Stimulated activated naive CD8-positive, alpha-beta T cell treated with anti-CD3 and anti-CD28 coated beads, Interleukin-15, Interleukin-2, amounts not matched to agents 100 ng/mL and 50 ng/mL, for 24 hours (primary cell): ENCODE measurements at regions not wholly inside any gene's neighbourhood (a gene's known extent, or its start where the extent isn't known, plus 50 kb on each side); places are given as distances from the start of the nearest gene placed in this dataset.
"Not testable (repeated sequence)": the region's sequence is repeated elsewhere in the genome, so short reads cannot be mapped to it uniquely, and the experiment has no call there.

Experiments
- H3K27ac Mint-ChIP-seq: one replicate; pipeline ENCODE4 v1.8.0; 2021; ENCODE audit warnings: mild to moderate bottlenecking, mixed read lengths
- H3K27me3 Mint-ChIP-seq: one replicate; pipeline ENCODE4 v1.8.0; 2021; ENCODE audit warnings: mixed read lengths
- H3K36me3 Mint-ChIP-seq: one replicate; pipeline ENCODE4 v1.8.0; 2021; ENCODE audit warnings: low read depth, mixed read lengths
- H3K4me1 Mint-ChIP-seq: one replicate; pipeline ENCODE4 v1.8.0; 2021; ENCODE audit warnings: low read depth, mixed read lengths
- H3K4me3 Mint-ChIP-seq: one replicate; pipeline ENCODE4 v1.8.0; 2021; ENCODE audit warnings: mild to moderate bottlenecking, mixed read lengths
- H3K9me3 Mint-ChIP-seq: one replicate; pipeline ENCODE4 v1.8.0; 2021; ENCODE audit warnings: mixed read lengths

DNA sequence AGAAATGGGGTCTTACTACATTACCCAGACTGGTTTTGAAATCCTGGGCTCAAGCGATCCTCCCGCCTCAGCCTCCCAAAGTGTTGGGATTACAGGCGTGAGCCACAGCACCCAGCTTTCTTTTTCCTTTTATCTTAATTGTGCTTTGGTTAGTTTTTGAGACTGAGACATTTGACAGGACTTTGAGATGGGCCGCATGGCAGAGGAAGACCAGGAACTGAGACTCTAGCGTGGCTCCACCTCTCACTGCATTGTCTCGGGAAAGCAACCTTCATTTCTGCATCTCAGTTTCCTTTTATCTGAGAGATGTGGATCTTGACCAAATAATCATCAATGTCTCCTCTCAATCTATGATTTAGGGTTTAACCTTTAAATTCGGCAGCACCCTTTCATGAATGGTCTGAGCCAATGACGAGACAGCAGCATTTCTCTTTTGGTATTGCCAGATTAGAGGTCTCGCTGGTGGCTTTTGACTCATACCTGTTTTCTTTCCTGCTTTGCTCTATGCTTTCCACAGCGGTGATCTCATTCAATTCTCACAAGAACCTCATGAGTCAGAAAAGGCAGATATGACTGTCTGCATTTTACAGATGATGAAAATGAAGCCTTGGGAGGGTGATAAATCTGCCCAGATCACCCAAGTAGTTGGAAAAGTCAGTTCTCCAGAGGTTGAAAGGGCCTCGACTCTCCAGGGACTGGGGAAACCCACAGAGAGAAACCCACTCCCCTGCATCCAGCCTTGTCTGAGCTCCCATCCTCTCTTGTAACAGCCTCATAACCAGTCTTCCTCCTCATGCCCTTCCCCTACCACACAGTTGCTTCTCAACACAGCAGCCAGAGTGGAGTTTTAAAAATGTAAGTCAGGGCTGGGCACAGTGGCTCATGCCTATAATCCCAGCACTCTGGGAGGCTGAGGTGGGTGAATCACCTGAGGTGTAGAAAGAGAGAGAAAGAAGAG is 84.8 kb upstream of the FOXB1 start:
- Mint-ChIP-seq H3K27ac (peak overlapping the region; percentile 99), H3K36me3 (no peaks in the 10 kb centered on the region)

DNA sequence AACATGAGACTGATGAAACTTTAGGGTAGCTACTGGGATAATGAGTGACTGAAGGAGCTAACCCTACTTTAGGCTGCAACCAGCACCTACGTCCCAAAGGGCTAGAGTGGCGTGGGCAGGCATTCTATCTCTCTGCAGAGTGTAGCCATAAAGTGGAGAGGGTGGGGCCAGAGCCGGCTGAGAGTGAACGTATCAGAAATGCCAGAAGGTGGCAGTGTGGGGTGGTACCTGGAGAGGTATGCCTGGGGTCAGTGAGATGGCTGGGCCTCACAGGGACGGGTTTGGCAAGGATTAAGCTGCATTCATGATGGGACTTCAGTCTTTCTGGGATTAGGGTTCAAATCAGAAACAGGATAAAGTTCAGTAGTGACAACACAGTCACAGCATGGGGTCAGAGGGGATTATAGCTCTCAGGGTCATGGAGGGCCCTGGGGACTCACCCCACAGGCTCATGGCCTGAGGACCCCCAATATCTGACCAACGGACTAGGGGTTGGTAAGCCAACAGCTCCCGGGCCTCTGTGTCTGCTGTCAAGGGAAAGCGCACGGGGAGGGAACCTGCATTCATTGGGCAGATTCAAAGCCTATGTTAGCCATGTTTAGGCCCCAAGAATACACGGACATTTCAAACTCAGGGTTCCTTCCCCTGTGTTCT is 86.5 kb upstream of the FOXB1 start:
- H3K27me3 Mint-ChIP-seq = peaks cover 18% of the 10 kb centered on the region
- H3K27ac Mint-ChIP-seq = no peak overlapping the region
- peaks cover 32% of the 10 kb centered on the region for H3K4me1 Mint-ChIP-seq
- H3K4me3 Mint-ChIP-seq = no peak overlapping the region
- no peaks in the 10 kb centered on the region for H3K36me3 Mint-ChIP-seq
- H3K9me3 Mint-ChIP-seq = no peaks in the 10 kb centered on the region

More for the DNA sequence above, 84.8 kb upstream of the FOXB1 start:
- Mint-ChIP-seq H3K4me1 (peaks cover 32% of the 10 kb centered on the region), H3K9me3 (no peaks in the 10 kb centered on the region), H3K4me3 (peak overlapping the region; percentile 58), H3K27me3 (peaks cover 15% of the 10 kb centered on the region)

DNA sequence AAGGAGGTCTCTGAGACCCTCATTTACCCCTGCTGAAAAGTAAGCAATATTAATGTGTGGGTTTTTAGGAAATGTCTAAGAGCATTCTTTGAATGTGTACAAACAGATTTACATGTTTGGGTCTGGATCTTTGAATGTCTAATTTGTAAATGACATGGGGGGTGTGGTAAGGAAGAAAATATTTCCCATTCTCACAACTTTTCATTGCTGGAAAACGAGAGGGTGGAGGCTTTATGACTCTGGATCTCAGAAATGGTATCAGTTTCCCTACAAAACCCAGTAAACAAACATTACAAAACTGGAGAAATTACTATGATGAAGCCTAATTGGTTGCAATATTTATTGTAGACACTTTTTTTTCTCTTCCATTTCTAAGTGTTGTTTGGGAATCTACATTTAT is 98.1 kb upstream of the FOXB1 start:
- H3K27ac Mint-ChIP-seq = no peak overlapping the region
- H3K4me3 Mint-ChIP-seq = no peak overlapping the region
- H3K4me1 Mint-ChIP-seq = peaks cover 8% of the 10 kb centered on the region
- no peaks in the 10 kb centered on the region for H3K9me3 Mint-ChIP-seq
- H3K27me3 Mint-ChIP-seq = peaks cover 44% of the 10 kb centered on the region
- no peaks in the 10 kb centered on the region for H3K36me3 Mint-ChIP-seq

DNA sequence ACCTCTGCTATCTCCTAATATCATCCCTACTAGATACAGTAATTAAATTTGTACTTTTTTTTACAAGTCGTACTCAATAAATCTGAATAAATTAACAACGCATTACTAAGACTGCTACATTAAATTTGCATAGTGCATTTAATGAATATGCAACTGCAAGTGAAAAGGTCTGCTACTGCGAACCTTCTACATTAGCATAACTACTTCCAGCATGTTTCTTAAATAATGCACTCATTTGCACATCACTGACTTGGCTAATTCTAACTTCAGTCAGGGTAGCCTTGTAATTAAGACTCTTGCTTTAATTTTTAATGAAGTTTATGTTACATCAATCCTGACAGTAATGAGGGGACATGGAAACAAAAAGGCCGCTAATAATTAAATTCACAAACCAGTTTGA is 98.9 kb upstream of the FOXB1 start:
- Mint-ChIP-seq H3K4me3 (no peak overlapping the region), H3K27me3 (peaks cover 43% of the 10 kb centered on the region), H3K4me1 (peaks cover 8% of the 10 kb centered on the region), H3K36me3 (no peaks in the 10 kb centered on the region), H3K9me3 (no peaks in the 10 kb centered on the region), H3K27ac (no peak overlapping the region)

DNA sequence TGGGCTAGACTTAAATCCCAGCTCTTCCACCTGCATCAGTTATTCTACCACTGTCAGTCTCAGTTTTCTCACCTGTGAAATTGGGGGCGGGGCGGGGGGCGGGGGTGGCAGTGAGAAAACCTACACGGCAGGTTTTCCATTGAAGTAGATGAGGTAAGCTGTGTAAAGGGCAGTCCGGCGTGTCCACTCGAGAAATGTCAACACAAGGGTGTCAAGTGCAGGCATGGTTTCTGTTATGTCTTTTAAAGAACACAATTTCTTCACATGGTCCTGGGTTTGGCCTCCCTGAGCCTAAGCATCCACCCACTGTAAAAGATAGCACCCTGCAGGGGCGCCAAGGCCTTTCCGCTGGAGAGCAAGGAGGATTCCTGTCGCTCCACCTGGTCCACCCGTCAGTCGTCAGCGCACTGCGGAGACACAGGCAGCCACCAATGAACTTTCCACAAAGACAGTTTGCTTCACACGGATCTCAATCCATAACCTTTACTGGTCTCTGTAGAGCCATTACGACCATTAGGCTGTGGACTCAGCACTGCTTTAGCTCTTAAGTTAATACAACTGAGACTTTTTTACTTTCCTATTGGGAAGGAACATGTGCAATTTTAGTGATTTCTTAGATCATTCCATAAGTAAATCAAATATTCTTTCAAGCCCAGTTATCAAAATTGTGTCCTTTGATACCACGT is 99.5 kb upstream of the FOXB1 start:
- H3K36me3 Mint-ChIP-seq = no peaks in the 10 kb centered on the region
- peaks cover 8% of the 10 kb centered on the region for H3K4me1 Mint-ChIP-seq
- H3K27ac Mint-ChIP-seq = no peak overlapping the region
- no peaks in the 10 kb centered on the region for H3K9me3 Mint-ChIP-seq
- H3K27me3 Mint-ChIP-seq = peaks cover 40% of the 10 kb centered on the region
- H3K4me3 Mint-ChIP-seq = no peak overlapping the region

DNA sequence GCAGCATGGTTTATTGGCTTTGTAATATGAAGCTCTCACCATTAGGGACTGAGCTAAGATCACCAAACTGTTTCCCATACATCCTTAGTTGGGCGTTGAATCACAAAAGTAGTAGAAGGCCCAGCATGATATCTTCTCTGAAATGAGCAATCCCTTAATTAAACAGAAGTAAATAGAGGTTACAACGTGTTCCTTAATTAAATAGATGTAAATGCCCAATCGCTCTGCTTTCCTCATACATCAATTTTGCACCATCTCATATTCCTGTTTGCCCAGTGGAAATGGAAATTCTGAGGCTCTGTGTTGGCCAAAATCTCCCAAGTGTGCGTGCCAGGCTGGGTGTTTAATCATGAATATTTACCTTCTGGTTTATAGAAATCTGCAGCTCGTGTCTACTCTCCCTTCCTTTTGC is 107.4 kb upstream of the FOXB1 start:
- Mint-ChIP-seq H3K27me3 (peaks cover 12% of the 10 kb centered on the region), H3K4me1 (no peaks in the 10 kb centered on the region), H3K9me3 (no peaks in the 10 kb centered on the region), H3K36me3 (no peaks in the 10 kb centered on the region), H3K27ac (no peak overlapping the region), H3K4me3 (no peak overlapping the region)

DNA sequence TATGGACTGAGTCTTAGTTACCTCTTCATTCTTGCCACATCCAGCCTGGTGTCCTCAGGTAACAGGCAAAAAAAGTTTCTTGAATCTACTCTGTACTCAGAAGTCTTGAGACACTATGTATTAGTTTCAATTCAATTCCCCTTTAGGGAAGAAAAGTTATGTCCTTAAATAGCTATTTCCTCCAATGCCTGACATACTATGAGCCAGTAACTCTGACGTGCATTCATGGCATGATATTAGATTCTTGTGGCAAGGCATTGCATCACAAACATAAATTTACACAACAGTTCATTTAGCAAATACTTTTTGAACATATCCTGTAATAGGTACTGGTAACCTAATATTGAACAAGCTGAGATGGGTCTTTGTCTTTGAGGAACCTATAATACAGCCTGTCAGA is 109.3 kb upstream of the FOXB1 start:
- H3K4me3 Mint-ChIP-seq = no peak overlapping the region
- no peaks in the 10 kb centered on the region for H3K4me1 Mint-ChIP-seq
- no peak overlapping the region for H3K27ac Mint-ChIP-seq
- no peaks in the 10 kb centered on the region for H3K36me3 Mint-ChIP-seq
- H3K9me3 Mint-ChIP-seq = no peaks in the 10 kb centered on the region
- peaks cover 8% of the 10 kb centered on the region for H3K27me3 Mint-ChIP-seq

DNA sequence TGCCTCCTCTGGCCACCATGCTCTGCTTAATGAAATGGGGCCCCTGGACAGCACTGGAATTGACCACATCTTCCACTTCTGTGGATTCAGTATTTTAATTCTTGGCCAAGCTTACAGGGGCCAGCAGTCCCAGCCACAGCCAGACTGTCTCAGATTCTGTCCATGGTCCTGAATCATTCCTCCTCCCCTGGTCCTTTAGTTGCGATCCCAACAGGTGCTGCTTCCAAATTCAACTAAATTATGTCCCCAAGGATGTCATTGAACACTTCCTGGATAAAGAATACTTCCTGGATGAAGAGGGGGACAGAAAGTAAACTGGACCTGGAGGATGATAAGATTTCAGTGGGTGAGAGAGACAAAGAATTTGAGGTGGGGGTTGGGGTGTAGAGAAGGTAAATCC is 111.1 kb upstream of the FOXB1 start:
- no peaks in the 10 kb centered on the region for H3K4me1 Mint-ChIP-seq
- H3K27me3 Mint-ChIP-seq = peaks cover 8% of the 10 kb centered on the region
- peaks cover 5% of the 10 kb centered on the region for H3K9me3 Mint-ChIP-seq
- H3K4me3 Mint-ChIP-seq = no peak overlapping the region
- H3K36me3 Mint-ChIP-seq = no peaks in the 10 kb centered on the region
- no peak overlapping the region for H3K27ac Mint-ChIP-seq

DNA sequence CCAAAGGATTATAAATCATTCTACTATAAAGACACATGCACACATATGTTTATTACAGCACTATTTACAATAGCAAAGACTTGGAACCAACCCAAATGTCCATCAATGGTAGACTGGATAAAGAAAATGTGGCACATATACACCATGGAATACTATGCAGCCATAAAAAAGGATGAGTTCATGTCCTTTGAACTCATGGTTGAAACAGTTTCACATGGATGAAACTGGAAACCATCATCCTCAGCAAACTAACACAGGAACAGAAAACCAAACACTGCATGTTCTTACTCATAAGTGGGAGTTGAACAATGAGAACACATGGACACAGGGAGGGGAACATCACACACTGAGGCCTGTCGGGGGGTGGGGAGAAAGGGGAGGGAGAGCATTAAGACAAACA is 116.2 kb upstream of the FOXB1 start:
- not testable (repeated sequence) for H3K4me1 Mint-ChIP-seq, H3K27ac Mint-ChIP-seq, H3K4me3 Mint-ChIP-seq, H3K9me3 Mint-ChIP-seq, H3K36me3 Mint-ChIP-seq, H3K27me3 Mint-ChIP-seq

DNA sequence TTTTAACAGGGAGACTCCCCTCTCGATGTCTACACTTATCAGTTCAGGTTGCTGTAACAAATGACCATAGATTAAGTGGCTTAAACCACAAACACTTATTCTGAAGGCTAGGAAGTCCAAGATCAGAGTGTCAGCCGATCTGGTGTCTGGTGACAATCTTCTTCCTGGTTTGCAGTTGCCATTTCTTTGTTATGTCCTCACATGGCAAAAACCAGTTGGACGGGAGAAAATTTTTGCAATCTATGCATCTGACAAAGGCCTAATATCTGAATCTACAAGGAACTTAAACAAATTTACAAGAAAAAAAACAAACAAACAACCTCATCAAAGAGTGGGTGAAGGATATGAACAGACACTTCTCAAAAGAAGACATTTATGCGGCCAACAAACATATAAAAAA is 116.9 kb upstream of the FOXB1 start:
- H3K36me3 Mint-ChIP-seq = no peaks in the 10 kb centered on the region
- peaks cover 3% of the 10 kb centered on the region for H3K4me1 Mint-ChIP-seq
- H3K27ac Mint-ChIP-seq = no peak overlapping the region
- H3K4me3 Mint-ChIP-seq = no peak overlapping the region
- H3K27me3 Mint-ChIP-seq = no peaks in the 10 kb centered on the region
- H3K9me3 Mint-ChIP-seq = peaks cover 5% of the 10 kb centered on the region

DNA sequence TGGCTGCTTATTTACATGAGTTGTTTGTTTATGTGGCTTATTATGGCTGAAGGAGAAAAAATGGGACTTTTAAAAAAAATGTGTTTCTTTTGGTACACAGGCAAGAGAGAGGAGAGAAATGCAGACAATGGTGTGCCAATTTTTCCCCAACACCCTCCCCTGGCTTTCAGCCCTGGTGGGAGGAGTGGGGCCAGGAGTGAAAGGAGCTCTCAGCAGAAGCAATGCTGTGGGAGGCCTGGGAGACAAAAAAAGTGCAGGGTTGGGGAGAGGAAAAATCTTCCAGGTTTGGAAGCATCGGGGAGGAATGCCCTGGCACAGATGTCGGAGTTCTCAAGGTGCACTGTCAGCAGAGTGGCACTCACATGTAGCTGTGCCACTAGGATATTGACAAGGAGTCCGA is 117.7 kb upstream of the FOXB1 start:
- H3K4me3 Mint-ChIP-seq = no peak overlapping the region
- peaks cover 3% of the 10 kb centered on the region for H3K4me1 Mint-ChIP-seq
- peaks cover 5% of the 10 kb centered on the region for H3K9me3 Mint-ChIP-seq
- H3K27ac Mint-ChIP-seq = no peak overlapping the region
- no peaks in the 10 kb centered on the region for H3K27me3 Mint-ChIP-seq
- no peaks in the 10 kb centered on the region for H3K36me3 Mint-ChIP-seq

DNA sequence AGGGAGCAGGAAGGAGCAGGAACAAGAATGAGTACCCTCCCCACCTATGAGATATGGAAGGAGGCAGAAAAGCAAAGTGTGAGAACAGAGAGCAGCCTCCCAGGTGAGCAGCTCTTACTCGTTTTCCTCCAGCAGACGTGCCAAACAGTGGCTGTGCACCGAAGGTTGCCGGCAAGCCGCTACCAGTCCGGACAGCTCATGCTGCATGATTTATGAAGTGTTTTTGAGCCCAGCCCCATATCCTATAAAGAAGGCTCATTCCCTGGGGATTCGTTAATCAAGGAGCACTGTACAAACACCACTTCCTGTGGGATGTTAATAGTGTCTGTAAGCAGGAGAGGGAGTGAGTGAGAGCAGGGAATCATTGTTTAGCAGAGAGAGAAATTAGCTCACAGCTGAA is 118.3 kb upstream of the FOXB1 start:
- H3K9me3 Mint-ChIP-seq = peaks cover 5% of the 10 kb centered on the region
- H3K36me3 Mint-ChIP-seq = no peaks in the 10 kb centered on the region
- no peak overlapping the region for H3K4me3 Mint-ChIP-seq
- peaks cover 3% of the 10 kb centered on the region for H3K4me1 Mint-ChIP-seq
- H3K27me3 Mint-ChIP-seq = no peaks in the 10 kb centered on the region
- no peak overlapping the region for H3K27ac Mint-ChIP-seq

DNA sequence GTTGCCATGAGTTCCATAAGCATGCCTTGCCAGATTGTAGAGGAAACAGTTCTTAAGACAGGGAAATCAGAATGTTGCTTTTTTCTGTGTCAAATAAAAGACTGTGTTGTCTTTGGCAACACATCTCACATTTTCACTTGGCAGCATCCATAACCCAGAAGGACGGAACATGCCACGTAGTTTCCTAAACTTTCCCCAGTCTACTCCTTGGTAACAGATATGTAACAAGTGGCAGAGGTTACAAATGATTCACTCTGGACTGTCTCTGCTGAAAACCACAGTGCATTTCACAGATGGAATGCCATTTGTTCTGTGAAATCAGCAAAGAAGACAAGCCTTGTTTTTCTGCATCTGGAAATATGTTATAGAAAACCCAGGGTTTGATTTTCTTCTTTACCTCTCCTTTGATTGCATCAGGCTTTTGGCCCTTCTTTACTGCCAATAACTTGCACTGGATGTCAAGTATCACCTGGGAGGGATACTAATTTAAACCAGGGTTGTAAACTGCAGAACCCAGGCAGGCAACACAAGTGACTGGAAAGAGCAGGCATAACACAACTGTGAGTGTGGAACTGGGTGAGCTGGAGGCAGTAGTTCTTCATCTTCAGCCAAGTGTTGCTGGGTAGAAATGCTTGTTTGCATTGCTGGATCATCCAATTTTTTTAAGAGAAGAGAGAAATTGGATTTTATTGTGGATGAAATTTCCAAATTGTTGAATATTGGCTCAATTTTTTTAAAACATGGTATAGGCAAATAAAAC is 124.4 kb upstream of the FOXB1 start:
- Mint-ChIP-seq H3K4me1 (no peaks in the 10 kb centered on the region), H3K9me3 (no peaks in the 10 kb centered on the region), H3K36me3 (no peaks in the 10 kb centered on the region), H3K27ac (no peak overlapping the region), H3K27me3 (no peaks in the 10 kb centered on the region), H3K4me3 (no peak overlapping the region)

DNA sequence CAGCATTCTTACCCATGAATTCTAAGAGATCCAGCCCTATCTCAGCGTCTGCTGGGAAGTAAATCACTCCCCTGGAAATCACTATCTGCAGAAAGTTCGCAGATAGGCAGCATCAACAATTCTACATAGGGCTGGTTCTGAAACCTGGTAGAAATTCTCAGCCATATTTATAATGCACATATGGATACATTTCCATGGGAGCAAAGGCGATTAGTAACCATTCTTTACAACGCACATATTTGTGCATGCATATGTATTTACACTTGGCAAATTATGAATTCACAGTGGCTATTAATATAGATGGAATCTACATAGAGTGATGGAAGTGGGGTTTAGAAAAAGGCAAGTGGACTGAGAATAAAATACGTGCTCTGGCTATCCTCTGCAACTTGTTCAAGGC is 128.0 kb upstream of the FOXB1 start:
- no peaks in the 10 kb centered on the region for H3K9me3 Mint-ChIP-seq
- no peak overlapping the region for H3K4me3 Mint-ChIP-seq
- no peaks in the 10 kb centered on the region for H3K36me3 Mint-ChIP-seq
- no peak overlapping the region for H3K27ac Mint-ChIP-seq
- H3K27me3 Mint-ChIP-seq = no peaks in the 10 kb centered on the region
- H3K4me1 Mint-ChIP-seq = no peaks in the 10 kb centered on the region
